ENCODE measurements at regions not wholly inside any gene's neighbourhood (a gene's known extent, or its start where the extent isn't known, plus 50 kb on each side); places are given as distances from the start of the nearest gene placed in this dataset.

DNA sequence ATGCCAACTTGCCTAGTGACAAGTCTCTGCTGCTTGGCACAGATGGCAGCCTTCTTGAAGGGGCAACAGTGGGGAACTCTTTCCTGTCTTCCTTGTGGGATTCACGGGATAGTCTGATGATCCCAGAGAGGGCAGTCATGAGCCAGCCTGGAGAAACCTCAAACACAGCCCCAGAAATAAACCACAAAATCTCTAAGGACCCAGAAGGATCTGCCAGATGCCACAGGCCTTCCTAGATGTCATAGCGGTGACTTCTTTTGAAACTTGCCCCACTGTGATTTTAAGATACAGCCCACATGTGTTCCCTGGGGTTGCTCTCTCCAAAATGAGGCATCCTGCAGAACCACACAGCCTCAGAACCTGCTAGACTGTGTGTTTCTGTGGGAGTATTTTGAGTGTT lies 707.6 kb upstream of the TSPY4 start:
- Mint-ChIP-seq H3K9me3 (no peaks in the 10 kb centered on the region), H3K27me3 (no peaks in the 10 kb centered on the region), H3K27ac (no peak overlapping the region), H3K4me3 (no peak overlapping the region), H3K4me1 (ENCODE audit: low read depth) (no peaks in the 10 kb centered on the region), H3K36me3 (ENCODE audit: low read depth) (no peaks in the 10 kb centered on the region)

DNA sequence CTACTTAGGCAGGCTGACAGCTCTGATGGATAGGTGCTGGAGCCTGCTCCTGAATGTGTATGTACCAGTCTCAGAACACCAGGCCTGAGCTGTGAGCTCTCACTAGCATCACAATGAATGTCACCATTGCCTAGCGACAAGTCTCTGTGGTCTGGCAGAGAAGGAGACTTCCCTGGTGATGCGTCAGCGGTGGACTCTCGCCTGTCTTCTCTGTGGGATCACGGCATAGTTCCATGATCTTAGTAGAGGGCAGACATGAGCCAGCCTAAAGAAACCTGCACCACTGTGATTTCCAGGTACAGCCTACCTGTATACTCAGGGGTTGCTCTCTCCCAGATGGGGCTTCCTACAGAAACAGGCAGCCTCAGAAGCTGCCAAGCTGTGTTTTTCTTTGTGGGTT lies 699.2 kb upstream of the TSPY4 start:
- no peak overlapping the region for H3K27ac Mint-ChIP-seq
- H3K9me3 Mint-ChIP-seq = no peaks in the 10 kb centered on the region
- H3K4me1 Mint-ChIP-seq (ENCODE audit: low read depth) = no peaks in the 10 kb centered on the region
- no peak overlapping the region for H3K4me3 Mint-ChIP-seq
- no peaks in the 10 kb centered on the region for H3K36me3 Mint-ChIP-seq (ENCODE audit: low read depth)
- no peaks in the 10 kb centered on the region for H3K27me3 Mint-ChIP-seq

DNA sequence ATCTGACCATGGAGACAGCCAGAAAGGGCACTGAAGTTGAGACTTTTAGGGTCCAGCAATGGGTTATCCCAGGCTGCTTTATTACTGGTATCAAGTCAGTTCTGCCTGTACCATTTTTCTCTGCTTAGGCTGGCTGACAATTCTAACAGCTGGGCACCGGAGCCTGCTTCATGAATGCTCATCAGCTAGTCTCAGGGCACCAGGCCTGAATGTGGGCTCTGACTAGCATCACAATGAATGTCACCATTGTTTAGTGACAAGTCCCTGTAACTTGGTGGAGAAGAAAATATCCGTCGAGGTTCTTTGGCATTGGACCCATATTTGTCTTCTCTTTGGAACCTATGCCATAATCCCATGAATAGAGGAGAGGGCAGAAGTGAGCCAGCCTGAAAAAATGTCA lies 692.3 kb upstream of the TSPY4 start:
- Mint-ChIP-seq H3K27ac (no peak overlapping the region), H3K4me1 (ENCODE audit: low read depth) (no peaks in the 10 kb centered on the region), H3K36me3 (ENCODE audit: low read depth) (no peaks in the 10 kb centered on the region), H3K27me3 (no peaks in the 10 kb centered on the region), H3K4me3 (no peak overlapping the region), H3K9me3 (no peaks in the 10 kb centered on the region)

DNA sequence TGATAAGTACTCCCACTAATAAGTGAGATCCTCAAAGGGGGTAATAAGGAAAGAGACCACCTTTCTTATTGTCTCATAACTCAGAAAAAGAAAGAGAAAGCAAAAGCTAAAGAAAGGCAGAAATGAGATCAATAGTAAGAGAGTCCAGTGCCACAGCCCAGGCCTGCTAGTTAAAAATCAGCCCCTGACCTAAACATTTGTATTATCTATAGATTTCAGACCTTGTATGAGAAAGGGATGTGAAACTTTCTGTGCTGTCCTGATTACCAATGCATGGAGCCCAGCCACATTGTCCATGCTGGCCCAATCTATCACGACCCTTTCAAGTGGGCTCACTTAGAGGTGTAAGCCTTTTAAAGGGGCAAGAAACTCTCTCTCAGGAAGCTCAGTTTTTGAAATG lies 684.8 kb upstream of the TSPY4 start:
- Mint-ChIP-seq H3K36me3 (ENCODE audit: low read depth) (no peaks in the 10 kb centered on the region), H3K9me3 (no peaks in the 10 kb centered on the region), H3K27ac (no peak overlapping the region), H3K27me3 (no peaks in the 10 kb centered on the region), H3K4me3 (no peak overlapping the region), H3K4me1 (ENCODE audit: low read depth) (no peaks in the 10 kb centered on the region)

DNA sequence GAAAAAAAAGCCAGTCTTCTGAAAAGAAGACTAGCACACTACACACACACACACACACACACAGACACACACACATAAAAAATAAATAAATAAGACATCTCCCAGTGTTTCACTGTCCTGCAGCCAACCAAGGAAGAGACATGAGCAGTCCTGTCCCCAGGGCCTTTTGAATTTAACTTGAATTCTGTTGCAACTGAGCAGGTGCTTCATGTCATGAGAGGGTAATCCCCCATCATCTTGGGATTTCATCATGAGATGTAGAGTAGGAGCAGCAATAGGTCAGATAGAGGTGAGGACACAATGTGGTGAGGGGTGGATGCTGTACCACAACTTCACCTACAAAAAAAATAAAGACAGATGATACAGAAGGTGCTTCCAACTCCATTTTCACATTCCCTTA lies 682.2 kb upstream of the TSPY4 start:
- no peaks in the 10 kb centered on the region for H3K9me3 Mint-ChIP-seq
- no peaks in the 10 kb centered on the region for H3K4me1 Mint-ChIP-seq (ENCODE audit: low read depth)
- H3K27ac Mint-ChIP-seq = no peak overlapping the region
- H3K36me3 Mint-ChIP-seq (ENCODE audit: low read depth) = no peaks in the 10 kb centered on the region
- no peaks in the 10 kb centered on the region for H3K27me3 Mint-ChIP-seq
- H3K4me3 Mint-ChIP-seq = no peak overlapping the region

DNA sequence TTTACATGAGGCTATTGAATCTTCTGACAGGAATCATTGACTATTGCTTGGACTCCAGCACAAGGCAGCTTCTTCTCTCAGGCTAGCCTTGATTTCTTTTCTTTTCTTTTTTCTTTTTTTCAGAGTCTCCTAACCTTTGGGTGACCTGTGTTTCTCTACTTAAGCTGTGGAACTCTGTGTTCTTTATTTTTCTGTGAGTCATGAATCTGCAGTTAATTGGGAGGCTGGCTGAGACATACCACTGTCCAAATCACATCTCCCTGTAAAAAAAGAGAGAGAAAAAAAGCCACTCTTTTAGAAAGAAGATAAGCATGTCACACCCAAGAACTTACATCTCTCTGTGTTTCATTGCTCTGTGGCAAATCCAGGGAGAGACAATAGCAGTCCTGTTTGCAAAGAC lies 681.2 kb upstream of the TSPY4 start:
- no peaks in the 10 kb centered on the region for H3K4me1 Mint-ChIP-seq (ENCODE audit: low read depth)
- no peaks in the 10 kb centered on the region for H3K27me3 Mint-ChIP-seq
- no peak overlapping the region for H3K27ac Mint-ChIP-seq
- H3K9me3 Mint-ChIP-seq = no peaks in the 10 kb centered on the region
- H3K4me3 Mint-ChIP-seq = no peak overlapping the region
- H3K36me3 Mint-ChIP-seq (ENCODE audit: low read depth) = no peaks in the 10 kb centered on the region

DNA sequence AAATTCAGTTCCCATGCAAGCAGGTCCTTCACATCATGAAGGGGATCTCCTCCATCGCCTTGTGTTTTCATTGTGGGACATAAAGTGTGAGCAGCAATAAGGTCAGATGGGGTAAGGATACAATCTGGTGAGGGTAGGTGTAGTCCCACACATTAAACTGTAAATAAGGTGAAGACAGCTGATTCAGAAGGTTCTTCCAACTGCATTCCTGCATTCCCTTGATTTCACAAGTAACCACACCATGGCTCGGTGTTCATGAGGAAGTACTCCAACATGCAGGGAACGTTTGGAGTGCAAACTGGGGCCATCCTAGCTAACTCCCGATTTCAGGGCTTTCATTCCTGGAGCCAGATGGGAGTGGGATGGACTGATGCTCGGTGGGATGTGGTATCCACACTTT lies 680.7 kb upstream of the TSPY4 start:
- Mint-ChIP-seq H3K36me3 (ENCODE audit: low read depth) (no peaks in the 10 kb centered on the region), H3K9me3 (no peaks in the 10 kb centered on the region), H3K4me3 (no peak overlapping the region), H3K27me3 (no peaks in the 10 kb centered on the region), H3K27ac (no peak overlapping the region), H3K4me1 (ENCODE audit: low read depth) (no peaks in the 10 kb centered on the region)

DNA sequence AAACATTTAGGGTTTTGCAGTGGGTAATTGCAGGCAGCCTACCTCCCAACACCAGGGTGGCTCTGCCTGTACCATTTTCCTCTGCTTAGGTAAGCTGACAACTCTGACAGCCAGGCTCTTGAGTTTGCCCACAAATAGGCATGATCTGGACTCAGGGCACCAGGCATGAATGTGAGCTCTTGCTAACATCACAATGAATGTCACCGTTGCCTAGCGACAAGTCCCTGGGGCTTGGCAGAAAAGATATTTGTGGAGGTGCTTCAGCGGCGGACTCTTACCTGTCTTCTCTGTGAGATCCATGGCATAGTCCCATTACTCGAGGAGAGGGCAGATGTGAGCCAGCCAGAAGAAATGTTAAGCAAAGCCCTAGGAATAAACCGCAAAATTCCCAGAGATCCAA lies 677.5 kb upstream of the TSPY4 start:
- H3K36me3 Mint-ChIP-seq (ENCODE audit: low read depth) = no peaks in the 10 kb centered on the region
- no peaks in the 10 kb centered on the region for H3K4me1 Mint-ChIP-seq (ENCODE audit: low read depth)
- H3K27me3 Mint-ChIP-seq = no peaks in the 10 kb centered on the region
- H3K4me3 Mint-ChIP-seq = no peak overlapping the region
- no peaks in the 10 kb centered on the region for H3K9me3 Mint-ChIP-seq
- H3K27ac Mint-ChIP-seq = no peak overlapping the region

DNA sequence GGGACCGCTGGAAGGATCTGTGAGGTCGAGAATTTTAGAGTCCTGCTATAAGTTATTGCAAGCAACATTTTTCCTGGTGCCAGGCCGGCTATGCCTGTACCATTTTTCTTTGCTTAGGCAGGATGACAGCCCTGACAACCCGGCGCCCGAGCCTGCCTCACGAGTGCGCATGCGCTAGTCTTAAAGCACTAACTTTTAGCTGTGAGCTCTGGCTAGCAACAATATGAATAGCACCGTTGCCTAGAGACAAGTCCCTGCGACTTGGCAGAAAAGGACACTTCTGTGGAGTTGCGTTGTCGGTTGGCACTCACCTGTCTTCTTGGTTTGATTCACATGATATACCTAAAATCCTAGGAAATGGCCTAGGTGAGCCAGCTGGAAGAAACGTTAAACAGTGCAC lies 663.4 kb upstream of the TSPY4 start:
- no peak overlapping the region for H3K27ac Mint-ChIP-seq
- H3K9me3 Mint-ChIP-seq = no peaks in the 10 kb centered on the region
- no peaks in the 10 kb centered on the region for H3K4me1 Mint-ChIP-seq (ENCODE audit: low read depth)
- H3K27me3 Mint-ChIP-seq = no peaks in the 10 kb centered on the region
- H3K36me3 Mint-ChIP-seq (ENCODE audit: low read depth) = no peaks in the 10 kb centered on the region
- H3K4me3 Mint-ChIP-seq = no peak overlapping the region

DNA sequence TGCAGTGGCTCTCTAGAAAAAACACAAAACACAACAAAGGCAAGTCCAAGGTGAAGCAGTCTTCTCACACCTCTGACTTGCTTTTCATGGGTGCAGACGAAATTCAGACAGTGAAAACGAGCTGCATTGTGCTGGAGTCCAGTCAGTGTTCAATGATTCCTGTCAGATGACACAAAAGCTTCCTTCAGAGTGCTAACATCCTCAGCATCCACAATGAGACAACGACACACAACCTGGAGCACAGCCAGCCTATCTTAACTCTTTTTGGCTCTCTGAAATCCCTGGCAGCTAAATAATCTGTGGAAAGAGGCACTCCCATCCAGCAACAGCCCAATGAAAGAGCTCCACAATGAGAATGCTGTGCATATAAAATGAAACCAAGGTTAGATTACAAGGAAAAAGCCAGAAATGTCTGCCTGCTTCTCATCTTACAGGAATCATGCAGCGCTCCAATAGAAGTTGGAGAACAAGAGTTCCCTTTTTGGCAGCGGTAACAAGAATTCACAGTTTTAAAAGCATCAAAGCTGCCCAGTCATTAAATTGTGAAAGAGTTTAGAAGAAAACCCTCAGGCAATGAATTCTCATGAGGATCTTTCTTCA lies 659.8 kb upstream of the TSPY4 start:
- no peaks in the 10 kb centered on the region for H3K27me3 Mint-ChIP-seq
- no peaks in the 10 kb centered on the region for H3K4me1 Mint-ChIP-seq (ENCODE audit: low read depth)
- H3K9me3 Mint-ChIP-seq = no peaks in the 10 kb centered on the region
- H3K4me3 Mint-ChIP-seq = no peak overlapping the region
- no peaks in the 10 kb centered on the region for H3K36me3 Mint-ChIP-seq (ENCODE audit: low read depth)
- no peak overlapping the region for H3K27ac Mint-ChIP-seq

DNA sequence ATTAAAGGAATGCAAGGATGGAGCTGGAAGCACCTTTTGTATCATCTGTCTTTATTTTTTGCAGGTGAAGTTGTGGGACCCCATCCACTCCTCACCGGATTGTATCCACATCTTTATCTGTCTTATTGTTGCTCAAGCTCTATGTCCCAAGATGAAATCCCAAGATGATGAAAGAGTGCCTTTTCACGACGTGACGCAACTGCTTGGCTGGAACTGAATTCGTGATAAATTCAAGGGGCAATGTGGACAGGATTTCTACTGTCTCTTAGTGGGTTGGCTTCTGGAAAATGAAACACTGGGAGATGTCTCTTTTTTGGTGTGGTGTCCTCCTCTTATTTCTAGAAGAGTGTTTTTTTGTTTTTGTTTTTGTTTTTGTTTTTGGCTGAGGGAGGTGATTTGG lies 650.1 kb upstream of the TSPY4 start:
- Mint-ChIP-seq H3K4me3 (no peak overlapping the region), H3K36me3 (ENCODE audit: low read depth) (no peaks in the 10 kb centered on the region), H3K27me3 (no peaks in the 10 kb centered on the region), H3K4me1 (ENCODE audit: low read depth) (no peaks in the 10 kb centered on the region), H3K9me3 (no peaks in the 10 kb centered on the region), H3K27ac (no peak overlapping the region)

DNA sequence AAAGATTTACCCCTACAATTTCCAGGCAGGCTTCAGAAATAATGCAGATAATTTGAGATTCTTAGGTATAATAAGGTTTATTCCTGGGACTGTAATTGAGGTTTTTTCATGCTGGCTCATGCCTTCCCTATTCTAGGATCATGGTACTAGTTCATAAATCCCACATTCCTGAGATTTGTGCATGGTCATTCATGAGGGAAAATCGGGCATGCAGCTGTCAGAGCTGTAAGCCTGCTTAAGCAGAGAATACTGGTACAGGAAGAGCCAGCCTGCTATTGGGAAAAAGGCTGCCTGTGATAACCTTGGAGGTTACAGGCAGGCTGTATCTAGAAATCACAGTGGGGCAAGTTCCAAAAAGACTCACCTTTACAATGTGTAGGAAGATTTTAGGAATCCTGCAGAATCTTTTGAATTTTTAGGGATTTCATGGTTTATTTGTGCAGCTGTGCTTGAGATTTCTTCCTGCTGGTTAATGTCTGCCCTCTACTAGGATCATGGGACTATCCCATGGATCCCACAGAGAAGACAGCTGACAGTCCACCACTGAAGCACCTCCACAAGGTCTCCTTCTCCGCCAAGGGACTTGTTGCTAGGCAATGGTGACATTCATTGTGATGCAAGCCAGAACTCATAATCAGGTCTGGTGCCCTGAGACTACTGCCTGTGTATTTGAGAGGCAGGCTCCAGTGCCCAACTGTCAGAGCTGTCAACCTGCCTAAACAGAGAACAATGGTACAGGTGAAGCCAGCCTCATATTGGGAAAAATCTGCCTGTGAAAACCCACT lies 646.2 kb upstream of the TSPY4 start:
- Mint-ChIP-seq H3K36me3 (ENCODE audit: low read depth) (no peaks in the 10 kb centered on the region), H3K9me3 (no peaks in the 10 kb centered on the region), H3K27me3 (no peaks in the 10 kb centered on the region), H3K27ac (no peak overlapping the region), H3K4me1 (ENCODE audit: low read depth) (no peaks in the 10 kb centered on the region), H3K4me3 (no peak overlapping the region)

DNA sequence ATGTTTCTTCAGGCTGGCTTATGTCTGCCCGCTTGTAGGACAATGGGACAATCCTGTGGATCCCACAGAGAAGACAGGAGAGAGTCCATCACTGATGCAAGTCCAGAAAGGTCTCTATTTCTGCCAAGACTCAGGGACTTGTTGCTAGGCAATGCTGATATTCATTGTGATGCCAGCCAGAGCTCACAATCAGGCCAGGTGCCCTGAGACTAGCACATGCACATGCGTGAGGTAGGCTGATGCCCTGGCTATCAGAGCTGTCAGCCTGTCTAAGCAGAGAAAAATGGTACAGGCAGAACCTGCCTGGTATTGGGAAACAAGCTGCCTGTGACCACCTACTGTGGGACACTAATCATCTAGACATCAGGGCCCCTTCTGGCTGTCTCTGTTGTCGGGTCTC lies 638.7 kb upstream of the TSPY4 start:
- H3K9me3 Mint-ChIP-seq = no peaks in the 10 kb centered on the region
- no peak overlapping the region for H3K4me3 Mint-ChIP-seq
- H3K4me1 Mint-ChIP-seq (ENCODE audit: low read depth) = no peaks in the 10 kb centered on the region
- no peaks in the 10 kb centered on the region for H3K27me3 Mint-ChIP-seq
- no peak overlapping the region for H3K27ac Mint-ChIP-seq
- H3K36me3 Mint-ChIP-seq (ENCODE audit: low read depth) = no peaks in the 10 kb centered on the region

DNA sequence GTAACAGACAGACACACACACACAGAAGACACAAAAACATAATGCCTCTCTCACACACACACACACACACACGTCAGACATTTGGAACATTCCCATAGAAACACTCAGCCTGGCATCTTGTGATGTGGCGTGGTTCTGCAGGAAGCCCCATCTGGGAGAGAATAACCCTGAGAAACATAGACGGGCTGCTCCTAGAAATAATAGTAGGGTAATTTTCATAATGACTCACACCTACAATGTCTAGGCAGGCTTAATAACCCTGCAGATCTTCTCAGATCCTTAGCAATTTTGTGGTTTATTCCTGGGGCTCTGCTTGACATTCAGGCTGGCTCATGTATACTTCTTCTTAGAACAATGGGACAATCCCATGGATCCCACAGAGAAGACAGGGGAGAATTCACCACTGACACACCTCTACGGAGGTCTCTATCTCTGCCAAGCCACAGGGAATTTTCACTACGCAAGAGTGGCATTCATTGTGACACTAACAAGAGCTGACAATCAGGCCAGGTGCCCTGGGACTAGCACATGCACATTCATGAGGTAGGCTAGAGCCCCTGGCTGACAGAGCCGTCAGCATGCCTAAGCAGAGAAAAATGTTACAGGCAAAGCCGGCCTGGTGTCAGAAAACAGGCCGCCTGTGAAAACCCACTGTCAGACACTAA lies 631.5 kb upstream of the TSPY4 start:
- Mint-ChIP-seq H3K36me3 (ENCODE audit: low read depth) (no peaks in the 10 kb centered on the region), H3K27ac (no peak overlapping the region), H3K9me3 (no peaks in the 10 kb centered on the region), H3K4me1 (ENCODE audit: low read depth) (no peaks in the 10 kb centered on the region), H3K4me3 (no peak overlapping the region), H3K27me3 (no peaks in the 10 kb centered on the region)

DNA sequence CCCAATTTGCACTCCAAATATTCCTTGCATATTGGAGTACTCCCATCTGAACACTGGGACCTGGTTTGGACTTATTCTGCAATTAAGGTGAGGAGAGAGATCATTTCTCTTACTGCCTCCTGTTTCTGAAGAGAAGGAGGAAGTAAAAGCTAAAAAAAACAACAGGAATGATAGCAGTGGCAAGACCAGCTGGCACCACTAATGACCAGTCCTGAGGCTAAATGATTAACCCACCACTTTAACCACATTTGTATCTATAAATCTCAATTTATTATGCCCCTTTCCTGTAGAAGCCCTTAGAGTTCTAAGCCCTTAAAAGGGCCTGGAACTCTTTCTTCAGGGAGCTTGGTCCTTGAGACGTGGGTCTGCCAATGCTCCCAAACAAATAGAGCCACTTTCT lies 625.0 kb upstream of the TSPY4 start:
- no peaks in the 10 kb centered on the region for H3K36me3 Mint-ChIP-seq (ENCODE audit: low read depth)
- H3K27me3 Mint-ChIP-seq = no peaks in the 10 kb centered on the region
- no peaks in the 10 kb centered on the region for H3K9me3 Mint-ChIP-seq
- H3K4me3 Mint-ChIP-seq = no peak overlapping the region
- no peaks in the 10 kb centered on the region for H3K4me1 Mint-ChIP-seq (ENCODE audit: low read depth)
- no peak overlapping the region for H3K27ac Mint-ChIP-seq

DNA sequence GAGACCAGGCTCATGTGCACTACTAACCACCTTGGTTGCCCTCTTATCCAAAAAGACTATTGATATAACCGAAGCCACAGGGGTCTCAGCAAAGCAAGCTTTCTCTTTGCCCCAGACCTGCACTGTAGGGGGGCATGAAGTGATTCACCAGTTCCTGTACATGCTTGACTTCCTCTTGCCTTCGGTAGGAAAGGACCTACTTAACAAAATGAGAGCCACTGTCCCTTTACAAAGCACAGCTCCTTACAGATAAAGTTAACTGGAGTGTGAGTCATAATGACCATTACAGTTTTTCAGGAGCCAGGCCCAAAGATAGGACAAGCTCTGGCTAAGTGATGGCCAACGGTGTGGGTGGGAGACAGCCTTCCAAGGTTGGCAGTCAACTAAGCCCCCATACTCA lies 622.0 kb upstream of the TSPY4 start:
- no peak overlapping the region for H3K27ac Mint-ChIP-seq
- no peaks in the 10 kb centered on the region for H3K36me3 Mint-ChIP-seq (ENCODE audit: low read depth)
- H3K27me3 Mint-ChIP-seq = no peaks in the 10 kb centered on the region
- H3K4me3 Mint-ChIP-seq = no peak overlapping the region
- no peaks in the 10 kb centered on the region for H3K4me1 Mint-ChIP-seq (ENCODE audit: low read depth)
- H3K9me3 Mint-ChIP-seq = no peaks in the 10 kb centered on the region
